ENCODE measurements at regions not wholly inside any gene's neighbourhood (a gene's known extent, or its start where the extent isn't known, plus 50 kb on each side); places are given as distances from the start of the nearest gene placed in this dataset.
A peak's percentile ranks its signal among the peaks of the same experiment; 100 is the strongest.

DNA sequence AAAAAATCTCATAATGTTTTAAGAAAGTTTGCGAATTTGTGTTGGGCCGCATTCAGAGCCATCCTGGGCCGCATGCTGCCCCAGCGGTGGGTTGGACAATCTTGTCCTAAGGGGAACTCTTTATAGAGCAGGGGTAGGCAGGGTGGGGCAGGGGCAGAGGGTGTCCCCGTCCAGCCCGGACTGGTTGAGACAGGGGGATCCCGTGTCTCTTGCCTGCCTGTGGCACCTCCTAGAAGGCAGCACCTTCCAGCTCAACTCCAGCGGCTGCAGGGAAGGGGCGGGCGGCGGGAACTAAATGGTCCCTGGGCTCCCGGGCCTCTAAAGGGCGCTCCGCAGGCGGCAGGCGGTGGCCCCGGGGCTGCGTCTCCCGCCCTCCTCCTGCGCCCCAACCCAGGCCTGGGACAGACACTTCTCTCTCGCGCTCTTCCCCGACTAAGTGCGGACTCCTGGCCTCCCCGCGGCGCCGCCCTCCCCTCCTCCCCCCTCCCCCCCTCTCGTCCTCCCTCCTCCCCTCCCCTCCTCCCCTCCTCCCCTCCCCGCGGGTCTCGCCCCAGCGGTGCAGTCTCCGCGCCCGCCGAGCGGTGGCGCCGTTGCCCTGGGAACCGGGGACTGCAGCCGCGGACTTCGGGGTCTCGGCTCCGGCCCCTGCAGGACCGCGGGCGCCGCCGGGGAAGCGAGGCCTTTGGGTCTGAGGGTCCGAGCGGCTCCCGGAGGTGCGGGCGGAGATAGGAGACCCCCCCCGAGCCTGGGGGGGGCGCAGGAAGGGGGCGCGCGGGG lies 132.6 kb downstream of the MRPL36 start:
- peak overlapping the region; percentile 26; the same call in 1 of the 2 replicates for H3K4me3 ChIP-seq (ENCODE audit: low read length)
- H3K27me3 ChIP-seq (replicated peaks; ENCODE audit: insufficient read depth, low read length) = peaks cover 77% of the 10 kb centered on the region
- peak; percentile 32 for DNase-seq
- H2AFZ ChIP-seq (ENCODE audit: low read length) = no peak overlapping the region
- no peaks in the 10 kb centered on the region for H3K36me3 ChIP-seq (replicated peaks; ENCODE audit: insufficient read depth, low read length)
- peaks cover 3% of the 10 kb centered on the region; the same call in 1 of the 2 replicates for H3K4me1 ChIP-seq (ENCODE audit: low read length)
- no peaks in the 10 kb centered on the region for H4K20me1 ChIP-seq (ENCODE audit: insufficient read depth, low read length)
- no peaks in the 10 kb centered on the region for H3K9me3 ChIP-seq (replicated peaks; ENCODE audit: insufficient read depth, low read length)
- no peak overlapping the region for H3K27ac ChIP-seq (ENCODE audit: low read length)
- no peaks in the 10 kb centered on the region for H3K79me2 ChIP-seq (ENCODE audit: low read length)
- H3K4me2 ChIP-seq (ENCODE audit: low read depth, low read length) = peak overlapping the region; percentile 70; the same call in 1 of the 2 replicates
- H3K9ac ChIP-seq (ENCODE audit: low read length) = no peak overlapping the region; the same call in 1 of the 2 replicates
- TF ChIP-seq CTCF (IDR thresholded peaks at IDR 0.05; ENCODE audit: low read length) = peak; percentile 38
- no peak for TF ChIP-seq EZH2phosphoT487 (IDR thresholded peaks at IDR 0.05; ENCODE audit: low read length)
- no peaks in the 10 kb centered on the region for H3F3A ChIP-seq (ENCODE audit: insufficient read depth, low read length)
- H3K9me2 ChIP-seq (replicated peaks; ENCODE audit: insufficient read depth, low read length) = no peaks in the 10 kb centered on the region

DNA sequence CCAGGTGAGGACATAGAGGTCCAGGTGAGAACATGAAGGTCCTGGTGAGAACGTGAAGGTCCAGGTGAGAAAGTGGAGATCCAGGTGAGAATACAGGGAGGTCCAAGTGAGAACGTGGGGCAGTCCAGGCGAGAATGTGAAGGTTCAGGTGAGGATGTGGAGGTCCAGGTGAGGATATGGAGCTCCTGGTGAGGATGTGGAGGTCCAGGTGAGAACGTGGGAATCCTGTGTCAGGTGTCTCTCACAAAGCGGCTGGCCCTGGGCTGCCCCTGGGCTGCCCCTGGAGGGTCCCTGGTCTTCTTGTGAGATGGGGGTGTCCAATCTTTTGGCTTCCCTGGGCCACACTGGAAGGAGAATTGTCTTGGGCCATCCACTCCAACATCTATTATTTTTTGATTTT lies 133.4 kb downstream of the MRPL36 start:
- Histone ChIP-seq H3K27ac (ENCODE audit: low read length) (no peak overlapping the region), H3K79me2 (ENCODE audit: low read length) (no peaks in the 10 kb centered on the region), H3K9ac (ENCODE audit: low read length) (no peak overlapping the region), H3F3A (ENCODE audit: insufficient read depth, low read length) (no peaks in the 10 kb centered on the region), H2AFZ (ENCODE audit: low read length) (no peak overlapping the region), H3K9me3 (replicated peaks; ENCODE audit: insufficient read depth, low read length) (no peaks in the 10 kb centered on the region), H3K4me2 (ENCODE audit: low read depth, low read length) (no peak overlapping the region), H3K27me3 (replicated peaks; ENCODE audit: insufficient read depth, low read length) (peaks cover 84% of the 10 kb centered on the region), H3K36me3 (replicated peaks; ENCODE audit: insufficient read depth, low read length) (no peaks in the 10 kb centered on the region), H4K20me1 (ENCODE audit: insufficient read depth, low read length) (no peaks in the 10 kb centered on the region), H3K4me1 (ENCODE audit: low read length) (peaks cover 3% of the 10 kb centered on the region; the same call in 1 of the 2 replicates), H3K9me2 (replicated peaks; ENCODE audit: insufficient read depth, low read length) (no peaks in the 10 kb centered on the region), H3K4me3 (ENCODE audit: low read length) (no peak overlapping the region)
- no peak for DNase-seq
- TF ChIP-seq CTCF (IDR thresholded peaks at IDR 0.05; ENCODE audit: low read length) (no peak), EZH2phosphoT487 (IDR thresholded peaks at IDR 0.05; ENCODE audit: low read length) (no peak), EZH2 (optimal IDR thresholded peaks at IDR 0.05; ENCODE audit: low read depth, low read length) (no peak)

DNA sequence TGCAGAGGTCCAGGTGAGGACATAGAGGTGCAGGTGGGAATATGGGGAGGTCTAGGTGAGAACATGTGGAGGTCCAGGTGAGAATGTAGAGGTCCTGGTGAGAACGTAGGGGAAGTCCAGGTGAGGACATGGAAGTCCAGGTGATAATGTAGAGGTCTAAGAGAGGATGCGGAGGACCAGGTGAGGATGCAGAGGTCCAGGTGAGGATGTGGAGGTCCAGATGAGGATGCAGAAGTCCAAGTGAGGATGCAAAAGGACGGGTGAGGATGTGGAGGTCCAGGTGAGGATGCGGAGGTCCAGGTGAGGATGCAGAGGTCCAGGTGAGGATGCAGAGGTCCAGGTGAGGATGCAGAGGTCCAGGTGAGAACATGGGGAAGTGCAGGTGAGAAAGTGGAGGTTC lies 133.8 kb downstream of the MRPL36 start:
- Histone ChIP-seq H3K27ac (ENCODE audit: low read length) (no peak overlapping the region), H3K9me2 (replicated peaks; ENCODE audit: insufficient read depth, low read length) (no peaks in the 10 kb centered on the region), H3K79me2 (ENCODE audit: low read length) (no peaks in the 10 kb centered on the region), H2AFZ (ENCODE audit: low read length) (no peak overlapping the region), H3K4me1 (ENCODE audit: low read length) (peaks cover 3% of the 10 kb centered on the region; the same call in 1 of the 2 replicates), H3K4me3 (ENCODE audit: low read length) (no peak overlapping the region), H3K9ac (ENCODE audit: low read length) (no peak overlapping the region), H3K4me2 (ENCODE audit: low read depth, low read length) (no peak overlapping the region), H3F3A (ENCODE audit: insufficient read depth, low read length) (no peaks in the 10 kb centered on the region), H3K9me3 (replicated peaks; ENCODE audit: insufficient read depth, low read length) (no peaks in the 10 kb centered on the region), H3K27me3 (replicated peaks; ENCODE audit: insufficient read depth, low read length) (peaks cover 84% of the 10 kb centered on the region), H4K20me1 (ENCODE audit: insufficient read depth, low read length) (no peaks in the 10 kb centered on the region), H3K36me3 (replicated peaks; ENCODE audit: insufficient read depth, low read length) (no peaks in the 10 kb centered on the region)
- no peak for DNase-seq
- TF ChIP-seq EZH2 (optimal IDR thresholded peaks at IDR 0.05; ENCODE audit: low read depth, low read length) (no peak), CTCF (IDR thresholded peaks at IDR 0.05; ENCODE audit: low read length) (no peak), EZH2phosphoT487 (IDR thresholded peaks at IDR 0.05; ENCODE audit: low read length) (no peak)
